Endodermal cell (in vitro differentiated cells): ENCODE measurements at regions not wholly inside any gene's neighbourhood (a gene's known extent, or its start where the extent isn't known, plus 50 kb on each side); places are given as distances from the start of the nearest gene placed in this dataset.

Experiments
- DNase-seq: peaks from one replicate; pipeline ENCODE4 v3.0.0-alpha.2; 2017
- H3K27ac ChIP-seq: 2 replicates; pipeline ENCODE4 v1.5.1; 2013; ENCODE audit warnings: mild to moderate bottlenecking, low read depth, low read length, moderate library complexity
- H3K27me3 ChIP-seq: 2 replicates; pipeline ENCODE4 v1.6.1; 2013; ENCODE audit warnings: mild to moderate bottlenecking, low read length, moderate library complexity; ENCODE audit not compliant: insufficient read depth, control insufficient read depth, poor library complexity, severe bottlenecking
- H3K36me3 ChIP-seq: 2 replicates; pipeline ENCODE4 v1.7.0; 2013; ENCODE audit warnings: mild to moderate bottlenecking, low read length, moderate library complexity; ENCODE audit not compliant: control insufficient read depth, insufficient read depth
- H3K4me1 ChIP-seq: one replicate; pipeline ENCODE4 v1.7.0; 2013; ENCODE audit warnings: low read length; ENCODE audit not compliant: control insufficient read depth, insufficient read depth
- H3K4me3 ChIP-seq: 2 replicates; pipeline ENCODE4 v1.5.1; 2013; ENCODE audit warnings: mild to moderate bottlenecking, low read length, moderate library complexity
- H3K9ac ChIP-seq: 2 replicates; pipeline ENCODE4 v1.6.1; 2013; ENCODE audit warnings: mild to moderate bottlenecking, low read length, moderate library complexity; ENCODE audit not compliant: poor library complexity, severe bottlenecking; ENCODE audit errors: extremely low read depth
- H3K9me3 ChIP-seq: 2 replicates; pipeline ENCODE4 v1.6.1; 2013; ENCODE audit warnings: mild to moderate bottlenecking, low read length, moderate library complexity; ENCODE audit not compliant: control insufficient read depth
- H3K27ac Mint-ChIP-seq: 2 replicates; pipeline ENCODE4 v1.8.0; 2020; ENCODE audit warnings: mixed read lengths
- H3K27me3 Mint-ChIP-seq: 2 replicates; pipeline ENCODE4 v1.8.0; 2021; ENCODE audit warnings: mild to moderate bottlenecking, mixed read lengths; ENCODE audit not compliant: insufficient read depth
- H3K36me3 Mint-ChIP-seq: 2 replicates; pipeline ENCODE4 v1.8.0; 2020; ENCODE audit warnings: low read depth, mixed read lengths
- H3K4me1 Mint-ChIP-seq: 2 replicates; pipeline ENCODE4 v1.8.0; 2020; ENCODE audit warnings: mixed read lengths
- H3K4me3 Mint-ChIP-seq: 2 replicates; pipeline ENCODE4 v1.8.0; 2020; ENCODE audit warnings: mild to moderate bottlenecking, moderate library complexity, mixed read lengths
- H3K9me3 Mint-ChIP-seq: 2 replicates; pipeline ENCODE4 v1.8.0; 2020; ENCODE audit warnings: mild to moderate bottlenecking, mixed read lengths
- CTCF ChIP-seq: fragments of 200-600 bp; sonication (generic); conservative IDR thresholded peaks from 2 replicates; pipeline ENCODE4 v1.5.0; 2021; ENCODE audit warnings: antibody characterized with exemption, mild to moderate bottlenecking
- WGBS, 2 experiments: methylation state at CpG; one replicate each; pipeline versions ENCODE4 v1.1.5 to v1.1.7; 2013; ENCODE audit warnings: missing lambda C conversion rate in 2 of 2, mixed read lengths in 1 of 2; ENCODE audit not compliant: insufficient coverage in 1 of 2, insufficient read length in 1 of 2; 5-methylcytosine and 5-hydroxymethylcytosine counted together

DNA sequence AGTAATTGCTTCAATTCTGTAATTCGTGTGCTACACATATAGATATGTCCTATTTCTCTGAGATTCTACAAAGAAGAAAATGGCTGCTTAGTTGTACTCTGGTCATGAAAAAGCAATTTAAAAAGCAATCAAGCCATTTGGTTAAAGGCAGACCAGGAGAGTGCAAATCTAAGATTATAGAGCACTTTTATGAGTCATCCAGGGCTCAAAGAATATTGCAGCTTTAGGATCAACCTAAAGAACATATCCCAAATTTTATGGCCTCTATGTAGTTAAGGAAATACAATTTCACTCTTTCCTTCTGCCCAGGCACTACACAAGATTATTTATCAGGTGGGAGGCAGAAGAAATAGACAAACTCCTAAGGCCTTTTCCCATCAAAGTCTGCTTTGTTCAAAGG is 332.8 kb downstream of the SEC23A start:
- H3K4me1 ChIP-seq: peaks cover 5% of the 10 kb centered on the region
- H3K9ac ChIP-seq: no peak overlapping the region
- Mint-ChIP-seq H3K27me3 (peaks cover 3% of the 10 kb centered on the region), H3K9me3 (peaks cover 9% of the 10 kb centered on the region), H3K36me3 (peaks cover 3% of the 10 kb centered on the region), H3K4me1 (no peaks in the 10 kb centered on the region), H3K27ac (no peak overlapping the region), H3K4me3 (no peak overlapping the region)
- no peak for DNase-seq
- no peak overlapping the region for H3K27ac ChIP-seq
- TF ChIP-seq CTCF: no peak
- H3K9me3 ChIP-seq: no peaks in the 10 kb centered on the region
- H3K4me3 ChIP-seq: no peak overlapping the region
- H3K36me3 ChIP-seq: no peaks in the 10 kb centered on the region
- no peaks in the 10 kb centered on the region for H3K27me3 ChIP-seq
- 94 to 100% methylated on average over 1 of the region's 1 CpG for WGBS, 2 experiments

DNA sequence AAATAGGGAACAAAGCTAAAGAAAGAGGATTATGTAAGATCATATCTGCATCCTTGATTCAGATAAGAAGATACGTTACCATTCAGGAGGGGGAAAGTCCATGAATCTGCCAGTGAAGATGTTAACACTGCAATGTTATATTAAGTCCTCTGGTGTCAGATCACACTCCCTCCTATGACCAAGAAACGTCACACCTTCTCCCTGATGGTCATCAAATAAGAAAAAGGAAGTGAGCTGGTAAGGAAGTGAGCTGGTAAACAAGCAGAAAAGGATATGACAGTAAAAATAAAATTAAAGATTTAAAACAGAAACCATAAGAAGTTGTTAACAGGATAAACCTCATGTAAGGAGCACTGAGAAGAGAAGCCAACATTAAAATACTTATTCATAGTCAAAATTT is 340.2 kb downstream of the SEC23A start:
- no peaks in the 10 kb centered on the region for H3K4me1 ChIP-seq
- no peak overlapping the region for H3K4me3 Mint-ChIP-seq
- H3K27ac Mint-ChIP-seq: no peak overlapping the region
- TF ChIP-seq CTCF: no peak
- no peak overlapping the region for H3K4me3 ChIP-seq
- peaks cover 11% of the 10 kb centered on the region for H3K9me3 ChIP-seq
- no peak overlapping the region for H3K27ac ChIP-seq
- peaks cover 3% of the 10 kb centered on the region for H3K36me3 Mint-ChIP-seq
- peaks cover 3% of the 10 kb centered on the region for H3K27me3 Mint-ChIP-seq
- no peaks in the 10 kb centered on the region for H3K36me3 ChIP-seq
- 80 to 95% methylated on average over 1 of the region's 2 CpGs for WGBS, 2 experiments
- peaks cover 20% of the 10 kb centered on the region for H3K9me3 Mint-ChIP-seq
- no peaks in the 10 kb centered on the region for H3K4me1 Mint-ChIP-seq
- no peak overlapping the region for H3K9ac ChIP-seq
- DNase-seq: no peak
- H3K27me3 ChIP-seq: no peaks in the 10 kb centered on the region

DNA sequence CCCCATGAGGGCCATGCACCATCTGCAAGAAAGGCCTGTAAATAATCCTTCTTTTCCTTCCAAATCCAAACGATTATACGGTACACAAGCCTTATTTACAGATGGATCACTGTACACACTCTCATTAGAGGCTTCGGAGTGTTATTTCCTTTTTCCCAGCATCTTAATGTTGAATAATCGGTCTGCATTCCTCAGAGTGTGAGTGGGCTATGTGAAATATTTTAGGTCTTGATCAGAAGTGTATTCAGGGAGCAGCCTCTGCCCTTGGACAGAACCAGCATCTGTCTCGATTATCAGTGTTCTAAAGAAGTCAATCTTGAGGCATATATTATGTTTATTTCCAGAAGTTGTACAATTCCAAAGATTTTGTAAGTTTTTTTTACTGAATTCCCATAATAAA is 340.6 kb downstream of the SEC23A start:
- no peaks in the 10 kb centered on the region for H3K4me1 ChIP-seq
- H3K27ac ChIP-seq: no peak overlapping the region
- Mint-ChIP-seq H3K36me3 (peaks cover 3% of the 10 kb centered on the region), H3K4me3 (no peak overlapping the region), H3K27me3 (peaks cover 3% of the 10 kb centered on the region), H3K9me3 (peaks cover 20% of the 10 kb centered on the region), H3K4me1 (no peaks in the 10 kb centered on the region), H3K27ac (no peak overlapping the region)
- no peaks in the 10 kb centered on the region for H3K27me3 ChIP-seq
- no peak overlapping the region for H3K9ac ChIP-seq
- DNase-seq: no peak
- TF ChIP-seq CTCF: no peak
- no peak overlapping the region for H3K4me3 ChIP-seq
- WGBS, 2 experiments: 90 to 95% methylated on average over 3 to 5 of the region's 5 CpGs
- H3K9me3 ChIP-seq: peaks cover 11% of the 10 kb centered on the region
- H3K36me3 ChIP-seq: no peaks in the 10 kb centered on the region
